ENCODE measurements at regions not wholly inside any gene's neighbourhood (a gene's known extent, or its start where the extent isn't known, plus 50 kb on each side); places are given as distances from the start of the nearest gene placed in this dataset.
"Not testable (repeated sequence)": the region's sequence is repeated elsewhere in the genome, so short reads cannot be mapped to it uniquely, and the experiment has no call there.

- no peak for DNase-seq (ENCODE audit: low read depth)
Observed at GRCh38 chr1:29427614-29428279, 191.4 kb downstream of the PTPRU start.

- DNase-seq (ENCODE audit: low read depth) = no peak
Observed at GRCh38 chr1:29426701-29427279, 190.5 kb downstream of the PTPRU start.

- DNase-seq (ENCODE audit: low read depth) = no peak
Observed at GRCh38 chr1:29425631-29426030, 189.3 kb downstream of the PTPRU start.

GRCh38 chr1:29424266-29424665 is 187.9 kb downstream of the PTPRU start:
- no peak for DNase-seq (ENCODE audit: low read depth)

GRCh38 chr1:29420202-29420601 is 183.9 kb downstream of the PTPRU start:
- peak; percentile 13 for DNase-seq (ENCODE audit: low read depth)

- no peak for DNase-seq (ENCODE audit: low read depth)
Observed at GRCh38 chr1:29417971-29418370, 181.6 kb downstream of the PTPRU start.

GRCh38 chr1:29417147-29417858 is 181.0 kb downstream of the PTPRU start:
- no peak for DNase-seq (ENCODE audit: low read depth)

GRCh38 chr1:29416267-29417146 is 180.2 kb downstream of the PTPRU start:
- no peak for DNase-seq (ENCODE audit: low read depth)

GRCh38 chr1:29415861-29416260 is 179.5 kb downstream of the PTPRU start:
- no peak for DNase-seq (ENCODE audit: low read depth)

GRCh38 chr1:29415156-29415830 is 179.0 kb downstream of the PTPRU start:
- DNase-seq (ENCODE audit: low read depth) = peak; percentile 19

- no peak for DNase-seq (ENCODE audit: low read depth)
Observed at GRCh38 chr1:29414086-29414485, 177.8 kb downstream of the PTPRU start.

GRCh38 chr1:29413661-29414060 is 177.3 kb downstream of the PTPRU start:
- no peak for DNase-seq (ENCODE audit: low read depth)

- no peak for DNase-seq (ENCODE audit: low read depth)
Observed at GRCh38 chr1:29412591-29412990, 176.3 kb downstream of the PTPRU start.

- DNase-seq (ENCODE audit: low read depth) = no peak
Observed at GRCh38 chr1:29410476-29410875, 174.2 kb downstream of the PTPRU start.

GRCh38 chr1:29409616-29410015 is 173.3 kb downstream of the PTPRU start:
- DNase-seq (ENCODE audit: low read depth) = no peak

- DNase-seq (ENCODE audit: low read depth) = no peak
Observed at GRCh38 chr1:29408831-29409605, 172.7 kb downstream of the PTPRU start.

- no peak for DNase-seq (ENCODE audit: low read depth)
Observed at GRCh38 chr1:29406814-29407213, 170.5 kb downstream of the PTPRU start.

GRCh38 chr1:29400203-29400602 is 163.9 kb downstream of the PTPRU start:
- not testable (repeated sequence) for DNase-seq (ENCODE audit: low read depth)

GRCh38 chr1:29399465-29399864 is 163.1 kb downstream of the PTPRU start:
- DNase-seq (ENCODE audit: low read depth) = no peak

GRCh38 chr1:29398431-29398830 is 162.1 kb downstream of the PTPRU start:
- peak; percentile 37 for DNase-seq (ENCODE audit: low read depth)
